Transverse colon (tissue), 3 donors: ENCODE measurements at regions not wholly inside any gene's neighbourhood (a gene's known extent, or its start where the extent isn't known, plus 50 kb on each side); places are given as distances from the start of the nearest gene placed in this dataset.

ENCODE experiments used
- CTCF ChIP-seq, 5 experiments: fragments of 200-600 bp in 3 of 5; fragments of 450-650 bp in 2 of 5; sonication (generic) in 3 of 5; IDR thresholded peaks; 1 replicate in 2 of 5; 2 replicates in 3 of 5; pipeline ENCODE4 v1.5.1; 2016 to 2017; ENCODE audit warnings: antibody characterized with exemption in 5 of 5, inconsistent platforms in 3 of 5, mild to moderate bottlenecking in 2 of 5, moderate library complexity in 1 of 5
- POLR2A ChIP-seq: fragments of 450-650 bp; IDR thresholded peaks from one replicate; pipeline ENCODE4 v1.6.1; 2016; ENCODE audit warnings: antibody characterized with exemption, mild to moderate bottlenecking, moderate library complexity

- no peak for TF ChIP-seq POLR2A
- TF ChIP-seq CTCF (IDR thresholded peaks at IDR 0.05) = no peak
Observed at GRCh38 chr11:101288392-101288791, 158.8 kb upstream of the PGR start.
